ENCODE measurements at regions not wholly inside any gene's neighbourhood (a gene's known extent, or its start where the extent isn't known, plus 50 kb on each side); places are given as distances from the start of the nearest gene placed in this dataset.

- Mint-ChIP-seq H3K27ac (no peak overlapping the region), H3K9me3 (no peaks in the 10 kb centered on the region), H3K36me3 (no peaks in the 10 kb centered on the region), H3K4me3 (no peak overlapping the region), H3K27me3 (peaks cover 7 to 25% of the 10 kb centered on the region in 2 donors), H3K4me1 (no peaks in the 10 kb centered on the region)
- ChIA-PET CTCF (no interaction called here), POLR2A (no interaction called here)
- H3K36me3 ChIP-seq (ENCODE audit: control insufficient read depth in 2 of 2, extremely low read depth in 1 of 2, insufficient read depth in 1 of 2, low read length in 1 of 2): no peaks in the 10 kb centered on the region
- H3K4me3 ChIP-seq (ENCODE audit: control insufficient read depth in 1 of 2, extremely low read depth in 1 of 2, low read length in 1 of 2): no peak overlapping the region
- no peak for ATAC-seq (replicated peaks in 1 of 4)
- H3K27ac ChIP-seq (ENCODE audit: low read length): no peak overlapping the region
- H3K9me3 ChIP-seq: no peaks in the 10 kb centered on the region
- WGBS (ENCODE audit: insufficient coverage): 33% methylated on average over 1 of the region's 3 CpGs
- H3K27me3 ChIP-seq (replicated peaks in 1 of 2; ENCODE audit: control insufficient read depth in 2 of 2, extremely low read depth in 1 of 2, insufficient read depth in 2 of 2, low read length in 1 of 2): peaks cover 0 to 6% of the 10 kb centered on the region in 2 experiments
- H3K4me1 ChIP-seq (ENCODE audit: control insufficient read depth in 1 of 2, extremely low read depth in 1 of 2, insufficient read depth in 2 of 2, low read length in 2 of 2): no peaks in the 10 kb centered on the region
- DNase-seq: no peak
Measured at GRCh38 chr7:106573738-106574137, 87.2 kb downstream of the CCDC71L start.

- no peak for DNase-seq
- Histone ChIP-seq H3K27me3 (replicated peaks in 1 of 2; ENCODE audit: control insufficient read depth in 2 of 2, extremely low read depth in 1 of 2, insufficient read depth in 2 of 2, low read length in 1 of 2) (peaks cover 0 to 6% of the 10 kb centered on the region in 2 experiments), H3K36me3 (ENCODE audit: control insufficient read depth in 2 of 2, extremely low read depth in 1 of 2, insufficient read depth in 1 of 2, low read length in 1 of 2) (no peaks in the 10 kb centered on the region), H3K4me3 (ENCODE audit: control insufficient read depth in 1 of 2, extremely low read depth in 1 of 2, low read length in 1 of 2) (no peak overlapping the region), H3K9me3 (no peaks in the 10 kb centered on the region), H3K27ac (ENCODE audit: low read length) (no peak overlapping the region), H3K4me1 (ENCODE audit: control insufficient read depth in 1 of 2, extremely low read depth in 1 of 2, insufficient read depth in 2 of 2, low read length in 2 of 2) (no peaks in the 10 kb centered on the region)
- Mint-ChIP-seq H3K9me3 (no peaks in the 10 kb centered on the region), H3K36me3 (no peaks in the 10 kb centered on the region), H3K4me3 (no peak overlapping the region), H3K4me1 (no peaks in the 10 kb centered on the region), H3K27me3 (peaks cover 7 to 25% of the 10 kb centered on the region in 2 donors), H3K27ac (no peak overlapping the region)
- POLR2A ChIA-PET: no interaction called here
- CTCF ChIA-PET: interaction anchor here in 1 of 2 donors (0.6 kb wide), 1 partner anchor 116 kb away, joined by 5 read pairs; no protein-coding TSS in a partner anchor
- no peak for ATAC-seq (replicated peaks in 1 of 4)
- no CpG with 5 or more reads among the region's 1 CpG for WGBS (ENCODE audit: insufficient coverage)
Measured at GRCh38 chr7:106573125-106573663, 87.8 kb downstream of the CCDC71L start.

GRCh38 chr7:106572394-106573124, 88.4 kb downstream of the CCDC71L start:
- Histone ChIP-seq H3K36me3 (ENCODE audit: control insufficient read depth in 2 of 2, extremely low read depth in 1 of 2, insufficient read depth in 1 of 2, low read length in 1 of 2) (no peaks in the 10 kb centered on the region), H3K4me3 (ENCODE audit: control insufficient read depth in 1 of 2, extremely low read depth in 1 of 2, low read length in 1 of 2) (no peak overlapping the region), H3K4me1 (ENCODE audit: control insufficient read depth in 1 of 2, extremely low read depth in 1 of 2, insufficient read depth in 2 of 2, low read length in 2 of 2) (no peaks in the 10 kb centered on the region), H3K27ac (ENCODE audit: low read length) (no peak overlapping the region), H3K9me3 (no peaks in the 10 kb centered on the region), H3K27me3 (replicated peaks in 1 of 2; ENCODE audit: control insufficient read depth in 2 of 2, extremely low read depth in 1 of 2, insufficient read depth in 2 of 2, low read length in 1 of 2) (peaks cover 0 to 6% of the 10 kb centered on the region in 2 experiments)
- Mint-ChIP-seq H3K4me1 (no peaks in the 10 kb centered on the region), H3K9me3 (no peaks in the 10 kb centered on the region), H3K4me3 (no peak overlapping the region), H3K27ac (no peak overlapping the region), H3K27me3 (peaks cover 10 to 23% of the 10 kb centered on the region in 2 donors), H3K36me3 (no peaks in the 10 kb centered on the region)
- no peak for DNase-seq
- WGBS (ENCODE audit: insufficient coverage): 100% methylated on average over 1 of the region's 3 CpGs
- no peak for ATAC-seq (replicated peaks in 1 of 4)
- ChIA-PET CTCF (interaction anchor here in 1 of 2 donors (0.6 kb wide), 1 partner anchor 115 kb away, joined by 5 read pairs; no protein-coding TSS in a partner anchor), POLR2A (no interaction called here)

GRCh38 chr7:106571563-106571962, 89.4 kb downstream of the CCDC71L start:
- WGBS (ENCODE audit: insufficient coverage): 92% methylated on average over 2 of the region's 3 CpGs
- Mint-ChIP-seq H3K4me1 (no peaks in the 10 kb centered on the region), H3K27me3 (peaks cover 13 to 15% of the 10 kb centered on the region in 2 donors), H3K4me3 (no peak overlapping the region), H3K27ac (no peak overlapping the region), H3K9me3 (no peaks in the 10 kb centered on the region), H3K36me3 (no peaks in the 10 kb centered on the region)
- DNase-seq (no peak), ATAC-seq (replicated peaks in 1 of 4) (no peak)
- ChIA-PET CTCF (interaction anchor here in 1 of 2 donors (0.5 kb wide), 1 partner anchor 797 kb away, joined by 8 read pairs; no protein-coding TSS in a partner anchor), POLR2A (no interaction called here)
- no peaks in the 10 kb centered on the region for H3K4me1 ChIP-seq (ENCODE audit: control insufficient read depth in 1 of 2, extremely low read depth in 1 of 2, insufficient read depth in 2 of 2, low read length in 2 of 2)
- H3K36me3 ChIP-seq (ENCODE audit: control insufficient read depth in 2 of 2, extremely low read depth in 1 of 2, insufficient read depth in 1 of 2, low read length in 1 of 2): no peaks in the 10 kb centered on the region
- no peak overlapping the region for H3K4me3 ChIP-seq (ENCODE audit: control insufficient read depth in 1 of 2, extremely low read depth in 1 of 2, low read length in 1 of 2)
- H3K27ac ChIP-seq (ENCODE audit: low read length): no peak overlapping the region
- peaks cover 0 to 6% of the 10 kb centered on the region in 2 experiments for H3K27me3 ChIP-seq (replicated peaks in 1 of 2; ENCODE audit: control insufficient read depth in 2 of 2, extremely low read depth in 1 of 2, insufficient read depth in 2 of 2, low read length in 1 of 2)
- H3K9me3 ChIP-seq: no peaks in the 10 kb centered on the region

GRCh38 chr7:106570948-106571418, 90.0 kb downstream of the CCDC71L start:
- H3K9me3 Mint-ChIP-seq: no peaks in the 10 kb centered on the region
- POLR2A ChIA-PET: no interaction called here

GRCh38 chr7:106570146-106570545, 90.8 kb downstream of the CCDC71L start:
- H3K27me3 Mint-ChIP-seq: peaks cover 13 to 16% of the 10 kb centered on the region in 2 donors
- H3K27ac Mint-ChIP-seq: no peak overlapping the region
- Histone ChIP-seq H3K27ac (ENCODE audit: low read length) (no peak overlapping the region), H3K9me3 (no peaks in the 10 kb centered on the region), H3K4me1 (ENCODE audit: control insufficient read depth in 1 of 2, extremely low read depth in 1 of 2, insufficient read depth in 2 of 2, low read length in 2 of 2) (no peaks in the 10 kb centered on the region), H3K4me3 (ENCODE audit: control insufficient read depth in 1 of 2, extremely low read depth in 1 of 2, low read length in 1 of 2) (no peak overlapping the region), H3K27me3 (replicated peaks in 1 of 2; ENCODE audit: control insufficient read depth in 2 of 2, extremely low read depth in 1 of 2, insufficient read depth in 2 of 2, low read length in 1 of 2) (peaks cover 0 to 6% of the 10 kb centered on the region in 2 experiments), H3K36me3 (ENCODE audit: control insufficient read depth in 2 of 2, extremely low read depth in 1 of 2, insufficient read depth in 1 of 2, low read length in 1 of 2) (no peaks in the 10 kb centered on the region)
- DNase-seq: no peak
- ChIA-PET CTCF (no interaction called here), POLR2A (no interaction called here)
- no CpG with 5 or more reads among the region's 2 CpGs for WGBS (ENCODE audit: insufficient coverage)
- H3K4me1 Mint-ChIP-seq: no peaks in the 10 kb centered on the region
- no peak for ATAC-seq (replicated peaks in 1 of 4)
- no peaks in the 10 kb centered on the region for H3K9me3 Mint-ChIP-seq
- H3K4me3 Mint-ChIP-seq: no peak overlapping the region
- no peaks in the 10 kb centered on the region for H3K36me3 Mint-ChIP-seq

More at GRCh38 chr7:106570948-106571418, 90.0 kb downstream of the CCDC71L start:
- Mint-ChIP-seq H3K4me1 (no peaks in the 10 kb centered on the region), H3K36me3 (no peaks in the 10 kb centered on the region), H3K27ac (no peak overlapping the region), H3K27me3 (peaks cover 13 to 16% of the 10 kb centered on the region in 2 donors), H3K4me3 (no peak overlapping the region)
- Histone ChIP-seq H3K27me3 (replicated peaks in 1 of 2; ENCODE audit: control insufficient read depth in 2 of 2, extremely low read depth in 1 of 2, insufficient read depth in 2 of 2, low read length in 1 of 2) (peaks cover 0 to 6% of the 10 kb centered on the region in 2 experiments), H3K4me3 (ENCODE audit: control insufficient read depth in 1 of 2, extremely low read depth in 1 of 2, low read length in 1 of 2) (no peak overlapping the region), H3K27ac (ENCODE audit: low read length) (no peak overlapping the region), H3K4me1 (ENCODE audit: control insufficient read depth in 1 of 2, extremely low read depth in 1 of 2, insufficient read depth in 2 of 2, low read length in 2 of 2) (no peaks in the 10 kb centered on the region), H3K9me3 (no peaks in the 10 kb centered on the region), H3K36me3 (ENCODE audit: control insufficient read depth in 2 of 2, extremely low read depth in 1 of 2, insufficient read depth in 1 of 2, low read length in 1 of 2) (no peaks in the 10 kb centered on the region)
- WGBS (ENCODE audit: insufficient coverage): 66% methylated on average over 2 of the region's 5 CpGs
- CTCF ChIA-PET: interaction anchor here in 1 of 2 donors (0.5 kb wide), 1 partner anchor 797 kb away, joined by 8 read pairs; no protein-coding TSS in a partner anchor
- DNase-seq: no peak
- no peak for ATAC-seq (replicated peaks in 1 of 4)

Data from T-cell (primary cell).